Mesendoderm (in vitro differentiated cells): ENCODE measurements at regions not wholly inside any gene's neighbourhood (a gene's known extent, or its start where the extent isn't known, plus 50 kb on each side); places are given as distances from the start of the nearest gene placed in this dataset.
"Not testable (repeated sequence)": the region's sequence is repeated elsewhere in the genome, so short reads cannot be mapped to it uniquely, and the experiment has no call there.

Experiments used
- DNase-seq: peaks from one replicate; pipeline ENCODE4 v3.0.0; 2013
- H2AK5ac ChIP-seq: 2 replicates; pipeline ENCODE4 v1.6.1; 2013; ENCODE audit warnings: low read length, inconsistent platforms
- H2BK120ac ChIP-seq: 2 replicates; pipeline ENCODE4 v1.6.1; 2013; ENCODE audit warnings: low read depth, mild to moderate bottlenecking, low read length, moderate library complexity, mixed read lengths
- H2BK15ac ChIP-seq: replicated peaks from 2 replicates; pipeline ENCODE4 v1.6.1; 2013; ENCODE audit warnings: low read depth, mild to moderate bottlenecking, moderate library complexity
- H2BK5ac ChIP-seq: 2 replicates; pipeline ENCODE4 v1.6.1; 2013; ENCODE audit warnings: low read length, inconsistent platforms
- H3K18ac ChIP-seq: 2 replicates; pipeline ENCODE4 v1.6.1; 2013; ENCODE audit warnings: mild to moderate bottlenecking, low read length, mixed read lengths
- H3K23ac ChIP-seq: one replicate; pipeline ENCODE4 v1.6.1; 2013; ENCODE audit warnings: low read length
- H3K27ac ChIP-seq: 2 replicates; pipeline ENCODE4 v1.5.1; 2013; ENCODE audit warnings: low read depth, mild to moderate bottlenecking, inconsistent platforms, low read length, moderate library complexity
- H3K27me3 ChIP-seq: 2 replicates; pipeline ENCODE4 v1.6.1; 2013; ENCODE audit warnings: low read length, control low read depth, mild to moderate bottlenecking, inconsistent platforms; ENCODE audit not compliant: insufficient read depth, poor library complexity
- H3K36me3 ChIP-seq: 2 replicates; pipeline ENCODE4 v1.6.1; 2013; ENCODE audit warnings: low read length, inconsistent platforms; ENCODE audit not compliant: control insufficient read depth, insufficient read depth
- H3K4ac ChIP-seq: one replicate; pipeline ENCODE4 v1.6.1; 2013; ENCODE audit warnings: low read depth, mild to moderate bottlenecking, low read length, moderate library complexity
- H3K4me1 ChIP-seq: 2 replicates; pipeline ENCODE4 v1.6.1; 2013; ENCODE audit warnings: low read depth, low read length, inconsistent platforms; ENCODE audit not compliant: control insufficient read depth
- H3K4me2 ChIP-seq: 2 replicates; pipeline ENCODE4 v1.6.1; 2013; ENCODE audit warnings: low read length
- H3K4me3 ChIP-seq: 2 replicates; pipeline ENCODE4 v1.5.1; 2013; ENCODE audit warnings: mild to moderate bottlenecking, low read length
- H3K56ac ChIP-seq: one replicate; pipeline ENCODE4 v1.6.1; 2013; ENCODE audit warnings: low read length
- H3K79me1 ChIP-seq: 2 replicates; pipeline ENCODE4 v1.6.1; 2013; ENCODE audit warnings: low read length, inconsistent platforms
- H3K79me2 ChIP-seq: 2 replicates; pipeline ENCODE4 v1.6.1; 2013; ENCODE audit warnings: mild to moderate bottlenecking, low read length; ENCODE audit not compliant: control insufficient read depth, insufficient read depth
- H3K9ac ChIP-seq: 2 replicates; pipeline ENCODE4 v1.6.1; 2013; ENCODE audit warnings: low read length, inconsistent platforms
- H4K5ac ChIP-seq: one replicate; pipeline ENCODE4 v1.6.1; 2013; ENCODE audit warnings: low read length
- H4K8ac ChIP-seq: one replicate; pipeline ENCODE4 v1.6.1; 2013; ENCODE audit warnings: low read depth, mild to moderate bottlenecking, control low read depth, low read length, moderate library complexity
- WGBS: extraction: QIAGEN DNeasy Blood & Tissue Kit; methylation state at CpG from one replicate; pipeline ENCODE4 v1.1.7; 2013; ENCODE audit warnings: low lambda C conversion rate, missing lambda C conversion rate; ENCODE audit not compliant: insufficient coverage; ENCODE audit errors: extremely low coverage; 5-methylcytosine and 5-hydroxymethylcytosine counted together

- Histone ChIP-seq H3K23ac (no peak overlapping the region), H4K8ac (no peak overlapping the region), H4K5ac (no peak overlapping the region), H3K4me1 (no peaks in the 10 kb centered on the region), H3K4me3 (no peak overlapping the region), H3K4me2 (no peak overlapping the region), H2BK120ac (no peak overlapping the region), H3K36me3 (no peaks in the 10 kb centered on the region), H3K79me2 (no peaks in the 10 kb centered on the region), H3K9ac (no peak overlapping the region), H2BK5ac (no peak overlapping the region), H2BK15ac (no peak overlapping the region), H3K27me3 (no peaks in the 10 kb centered on the region), H3K56ac (no peak overlapping the region), H3K79me1 (no peaks in the 10 kb centered on the region), H3K27ac (no peak overlapping the region), H3K18ac (no peak overlapping the region), H2AK5ac (no peak overlapping the region), H3K4ac (no peak overlapping the region)
- no peak for DNase-seq
- WGBS, result no CpG with 5 or more reads among the region's 1 CpG
Observed at GRCh38 chr5:165030971-165031370, 1525.6 kb downstream of the MAT2B start.

- WGBS, result no CpG with 5 or more reads among the region's 2 CpGs
- no peaks in the 10 kb centered on the region for H3K27me3 ChIP-seq
- H3K4me2 ChIP-seq, result no peak overlapping the region
- H3K4me3 ChIP-seq, result no peak overlapping the region
- H2BK120ac ChIP-seq, result no peak overlapping the region
- H3K56ac ChIP-seq, result no peak overlapping the region
- no peak overlapping the region for H3K27ac ChIP-seq
- H3K79me1 ChIP-seq, result no peaks in the 10 kb centered on the region
- H3K4me1 ChIP-seq, result no peaks in the 10 kb centered on the region
- no peak overlapping the region for H2AK5ac ChIP-seq
- no peak overlapping the region for H3K23ac ChIP-seq
- H3K36me3 ChIP-seq, result no peaks in the 10 kb centered on the region
- H3K4ac ChIP-seq, result no peak overlapping the region
- H4K8ac ChIP-seq, result no peak overlapping the region
- no peaks in the 10 kb centered on the region for H3K79me2 ChIP-seq
- DNase-seq, result no peak
- H4K5ac ChIP-seq, result no peak overlapping the region
- H3K18ac ChIP-seq, result no peak overlapping the region
- no peak overlapping the region for H3K9ac ChIP-seq
- H2BK15ac ChIP-seq, result no peak overlapping the region
- H2BK5ac ChIP-seq, result no peak overlapping the region
Observed at GRCh38 chr5:165031371-165031770, 1526.0 kb downstream of the MAT2B start.

- Histone ChIP-seq H3K4me3 (no peak overlapping the region), H4K5ac (no peak overlapping the region), H3K56ac (no peak overlapping the region), H3K79me1 (no peaks in the 10 kb centered on the region), H3K36me3 (no peaks in the 10 kb centered on the region), H2AK5ac (no peak overlapping the region), H3K27ac (no peak overlapping the region), H3K9ac (no peak overlapping the region), H3K4me2 (no peak overlapping the region), H3K18ac (no peak overlapping the region), H3K23ac (no peak overlapping the region), H3K79me2 (no peaks in the 10 kb centered on the region), H3K4ac (no peak overlapping the region), H2BK5ac (no peak overlapping the region), H3K4me1 (no peaks in the 10 kb centered on the region), H4K8ac (no peak overlapping the region), H2BK120ac (no peak overlapping the region), H3K27me3 (no peaks in the 10 kb centered on the region), H2BK15ac (no peak overlapping the region)
- WGBS, result no CpG with 5 or more reads among the region's 1 CpG
- DNase-seq, result peak; percentile 2
Observed at GRCh38 chr5:165035520-165035919, 1530.1 kb downstream of the MAT2B start.

GRCh38 chr5:165039748-165040147 is 1534.3 kb downstream of the MAT2B start:
- H3K23ac ChIP-seq, result no peak overlapping the region
- no peaks in the 10 kb centered on the region for H3K79me1 ChIP-seq
- no peak overlapping the region for H2BK120ac ChIP-seq
- H3K27me3 ChIP-seq, result no peaks in the 10 kb centered on the region
- no peaks in the 10 kb centered on the region for H3K4me1 ChIP-seq
- no CpG with 5 or more reads among the region's 3 CpGs for WGBS
- no peak overlapping the region for H4K5ac ChIP-seq
- no peak overlapping the region for H2AK5ac ChIP-seq
- no peak overlapping the region for H3K4ac ChIP-seq
- H3K18ac ChIP-seq, result no peak overlapping the region
- no peaks in the 10 kb centered on the region for H3K79me2 ChIP-seq
- no peak overlapping the region for H3K4me3 ChIP-seq
- no peak overlapping the region for H3K4me2 ChIP-seq
- DNase-seq, result no peak
- no peaks in the 10 kb centered on the region for H3K36me3 ChIP-seq
- no peak overlapping the region for H3K56ac ChIP-seq
- H2BK15ac ChIP-seq, result no peak overlapping the region
- no peak overlapping the region for H3K9ac ChIP-seq
- no peak overlapping the region for H2BK5ac ChIP-seq
- no peak overlapping the region for H3K27ac ChIP-seq
- H4K8ac ChIP-seq, result no peak overlapping the region

- not testable (repeated sequence) for H3K4me1 ChIP-seq, H3K4me2 ChIP-seq, H3K79me1 ChIP-seq, H3K4ac ChIP-seq, H3K27ac ChIP-seq, H3K9ac ChIP-seq, H3K27me3 ChIP-seq, H3K23ac ChIP-seq, H4K8ac ChIP-seq, H2BK15ac ChIP-seq, H2BK120ac ChIP-seq, H4K5ac ChIP-seq, H3K79me2 ChIP-seq, H2BK5ac ChIP-seq, H3K36me3 ChIP-seq, H2AK5ac ChIP-seq, H3K56ac ChIP-seq, H3K18ac ChIP-seq, H3K4me3 ChIP-seq
- WGBS, result no CpG with 5 or more reads among the region's 7 CpGs
- DNase-seq, result peak; percentile 2
Observed at GRCh38 chr5:165045941-165046340, 1540.5 kb downstream of the MAT2B start.

- H3K36me3 ChIP-seq, result no peaks in the 10 kb centered on the region
- WGBS, result no CpG with 5 or more reads among the region's 1 CpG
- no peak overlapping the region for H4K8ac ChIP-seq
- H3K27me3 ChIP-seq, result no peaks in the 10 kb centered on the region
- no peak overlapping the region for H2BK120ac ChIP-seq
- no peak overlapping the region for H2BK15ac ChIP-seq
- no peak overlapping the region for H3K18ac ChIP-seq
- no peak overlapping the region for H3K9ac ChIP-seq
- no peak overlapping the region for H3K4me2 ChIP-seq
- no peak overlapping the region for H3K4me3 ChIP-seq
- H3K4ac ChIP-seq, result no peak overlapping the region
- H2AK5ac ChIP-seq, result no peak overlapping the region
- H3K23ac ChIP-seq, result no peak overlapping the region
- H3K79me1 ChIP-seq, result no peaks in the 10 kb centered on the region
- no peak overlapping the region for H3K56ac ChIP-seq
- no peaks in the 10 kb centered on the region for H3K4me1 ChIP-seq
- no peak overlapping the region for H3K27ac ChIP-seq
- no peaks in the 10 kb centered on the region for H3K79me2 ChIP-seq
- H2BK5ac ChIP-seq, result no peak overlapping the region
- H4K5ac ChIP-seq, result no peak overlapping the region
- DNase-seq, result no peak
Observed at GRCh38 chr5:165055476-165055875, 1550.1 kb downstream of the MAT2B start.
